ENCODE measurements at regions not wholly inside any gene's neighbourhood (a gene's known extent, or its start where the extent isn't known, plus 50 kb on each side); places are given as distances from the start of the nearest gene placed in this dataset.
"Not testable (repeated sequence)": the region's sequence is repeated elsewhere in the genome, so short reads cannot be mapped to it uniquely, and the experiment has no call there.

DNA sequence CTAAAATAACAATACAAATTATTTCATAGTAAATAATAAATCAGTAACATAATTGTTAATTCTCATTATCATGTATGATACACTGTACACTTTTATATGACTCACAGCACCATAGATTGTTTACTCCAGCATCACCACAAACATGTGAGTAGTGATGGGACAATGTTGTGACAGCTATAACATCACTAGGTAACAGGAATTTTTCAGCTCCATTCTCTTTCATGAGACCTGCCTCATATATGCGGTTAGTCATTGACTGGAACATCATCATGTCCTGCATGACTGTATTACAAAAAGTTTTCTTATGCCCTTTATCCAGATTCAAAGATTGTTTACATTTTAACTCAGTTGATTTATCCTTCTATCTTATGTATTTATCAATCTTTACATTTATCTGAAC is 1530.0 kb downstream of the PCDH18 start:
- no peak for DNase-seq

DNA sequence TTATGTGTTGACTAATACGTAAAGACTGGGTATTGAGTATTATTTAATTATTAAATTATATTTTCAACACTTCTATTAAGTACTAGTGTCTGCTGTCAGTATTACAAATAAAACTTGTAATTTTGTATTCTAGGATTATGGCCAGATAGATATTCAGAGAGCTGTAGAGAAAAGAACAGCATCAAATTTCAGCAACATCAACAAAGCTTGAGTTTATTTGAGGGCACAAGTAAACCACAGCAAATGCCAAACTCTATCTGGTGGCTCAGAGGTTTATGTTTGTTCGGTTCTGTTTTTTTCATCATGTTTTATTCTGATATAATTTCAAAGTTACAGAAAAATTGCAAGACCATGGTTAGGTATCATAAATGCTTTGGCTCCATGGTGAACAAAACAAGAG is 1530.5 kb downstream of the PCDH18 start:
- DNase-seq, result no peak

DNA sequence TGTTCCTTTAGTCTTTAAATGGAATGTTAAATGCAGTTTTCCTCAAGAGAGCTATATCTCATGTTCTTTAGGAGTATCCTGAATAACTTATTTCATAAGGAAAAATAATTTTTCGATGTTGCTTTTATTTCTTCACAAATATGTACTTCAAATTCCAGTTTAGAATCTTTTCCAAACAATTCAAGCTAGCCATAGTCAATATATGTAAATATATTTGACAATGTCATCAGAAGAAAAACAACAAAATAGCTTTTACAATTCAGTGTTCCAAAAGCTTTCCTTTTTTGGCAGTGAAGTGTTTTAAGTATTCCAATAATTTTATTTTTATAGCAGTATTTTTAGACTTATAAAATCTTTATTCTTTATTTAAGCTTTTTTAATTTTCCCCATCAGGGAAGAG is 1532.0 kb downstream of the PCDH18 start:
- no peak for DNase-seq

DNA sequence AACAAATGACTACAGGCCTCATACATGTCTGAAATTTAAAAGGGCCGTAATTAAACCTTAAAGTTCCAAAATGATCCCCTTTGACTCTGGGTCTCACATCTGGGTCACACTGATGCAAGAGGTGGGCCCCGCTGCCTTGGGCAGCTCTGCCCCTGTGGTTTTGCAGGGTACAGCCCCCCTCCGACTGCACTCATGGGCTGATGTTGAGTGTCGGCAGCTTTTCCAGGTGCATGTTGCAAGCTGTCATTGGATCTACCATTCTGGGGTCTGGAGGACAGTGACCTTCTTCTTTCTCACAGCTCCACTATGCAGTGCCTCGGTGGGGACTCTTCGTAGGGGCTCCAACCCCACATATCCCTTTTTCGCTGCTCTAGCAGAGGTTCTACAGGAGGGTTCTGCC is 1537.9 kb downstream of the PCDH18 start:
- DNase-seq, result no peak

DNA sequence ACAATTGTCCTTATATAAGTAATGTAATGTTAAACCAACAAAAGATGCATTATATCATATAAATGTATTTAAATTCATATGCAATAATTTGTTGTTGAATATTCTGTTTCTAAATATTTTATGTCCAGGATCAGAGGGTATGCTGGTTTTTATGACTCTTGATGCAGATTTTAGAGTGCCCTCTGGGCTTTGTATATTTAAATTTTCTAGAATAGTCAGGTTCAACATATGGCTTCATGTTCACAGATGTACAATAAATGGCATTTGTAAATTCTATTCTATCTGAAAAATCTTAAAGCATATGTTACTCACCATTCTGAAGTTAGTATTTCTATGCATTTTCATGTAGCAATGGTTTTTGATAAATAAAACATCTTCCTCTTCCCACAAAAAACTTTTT is 1555.4 kb downstream of the PCDH18 start:
- DNase-seq, result no peak

DNA sequence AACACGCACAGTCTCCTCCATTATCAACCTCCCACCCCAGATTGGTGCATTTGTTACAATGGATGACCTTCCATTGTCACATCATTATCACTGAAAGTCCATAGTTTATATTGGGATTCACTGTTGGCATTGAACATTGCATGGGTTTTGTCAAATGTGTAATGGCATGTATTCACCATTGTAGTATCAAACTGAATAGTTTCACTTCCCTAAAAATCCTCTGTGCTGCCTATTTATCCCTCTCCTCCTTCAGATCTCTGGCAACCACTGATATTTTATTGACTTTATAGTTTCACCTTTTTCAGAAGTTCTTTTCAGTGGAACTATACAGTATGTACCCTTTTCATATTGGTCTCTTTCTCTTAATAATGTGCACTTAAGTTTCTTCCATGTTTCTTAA is 1565.4 kb downstream of the PCDH18 start:
- DNase-seq, result no peak

DNA sequence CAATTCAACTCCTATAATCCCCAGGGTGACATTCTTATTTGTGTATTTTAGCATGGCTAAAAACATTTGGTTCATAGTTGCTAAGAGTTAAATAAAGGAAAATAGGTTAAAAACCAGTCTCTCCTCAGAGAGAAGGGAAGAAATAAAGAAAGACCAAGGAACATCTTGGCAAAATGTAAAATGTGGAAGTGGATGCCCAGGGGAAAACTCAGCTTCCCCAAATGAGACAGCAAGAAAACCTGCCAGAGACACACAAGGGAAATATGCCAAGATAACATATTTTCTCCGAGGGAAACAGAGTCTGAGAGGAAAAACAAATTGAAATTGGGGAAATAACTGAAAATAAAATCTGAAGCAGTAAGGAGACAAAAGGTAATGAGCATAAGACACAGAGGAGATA is 1569.3 kb downstream of the PCDH18 start:
- no peak for DNase-seq

DNA sequence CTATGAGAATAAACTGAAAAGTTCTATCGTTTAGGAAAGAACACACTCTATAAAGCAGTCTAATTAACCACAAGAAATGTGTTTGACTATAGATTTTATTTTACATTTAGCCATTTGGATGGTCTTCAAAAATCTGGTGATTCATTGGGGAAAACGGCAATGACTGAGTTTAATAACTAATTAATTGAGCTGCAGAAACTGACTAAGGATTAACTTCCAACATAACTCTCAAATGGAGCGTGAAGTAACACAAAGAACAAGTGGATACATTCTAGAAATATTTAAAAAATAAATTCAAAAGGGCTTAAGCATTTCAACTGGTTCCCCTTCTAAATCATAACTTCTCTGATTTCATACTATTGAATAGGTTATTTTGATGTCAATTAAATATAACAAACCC is 1582.4 kb downstream of the PCDH18 start:
- DNase-seq, result no peak

DNA sequence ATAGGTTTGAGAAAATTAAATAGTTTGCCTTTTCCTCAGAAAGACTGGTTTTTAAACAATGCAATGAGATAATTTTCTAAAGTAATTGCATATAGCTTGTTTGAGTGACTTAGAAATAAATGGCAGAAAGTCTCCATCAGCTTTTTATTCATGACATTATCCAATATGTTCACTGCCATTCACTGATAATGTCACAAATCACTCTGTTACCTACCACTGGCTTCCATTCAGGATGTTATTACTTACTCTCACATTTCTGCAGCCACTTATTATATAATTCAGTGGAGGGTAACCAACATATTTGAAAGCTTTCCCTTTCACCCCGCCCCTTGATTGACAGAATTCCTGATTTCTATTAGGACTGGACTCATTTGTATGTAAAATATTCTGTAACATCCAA is 1583.5 kb downstream of the PCDH18 start:
- no peak for DNase-seq

DNA sequence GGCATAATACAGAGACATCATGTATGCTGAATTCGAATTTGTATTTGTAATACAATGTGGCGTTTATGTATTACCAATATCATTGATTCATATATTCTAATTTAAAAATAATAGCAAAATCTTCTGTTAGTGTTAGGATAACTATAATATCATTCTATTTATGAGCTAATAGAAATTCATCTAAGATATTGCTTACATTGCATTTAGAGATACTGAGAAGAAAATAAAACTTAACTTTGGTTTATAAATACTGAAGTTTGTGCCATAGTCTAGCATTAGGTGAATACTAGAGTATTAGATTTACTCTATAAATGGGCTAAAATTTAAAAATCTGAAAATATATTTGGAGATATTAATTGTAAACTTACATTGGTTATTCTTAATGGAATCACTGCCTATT is 1590.6 kb downstream of the PCDH18 start:
- DNase-seq, result no peak

DNA sequence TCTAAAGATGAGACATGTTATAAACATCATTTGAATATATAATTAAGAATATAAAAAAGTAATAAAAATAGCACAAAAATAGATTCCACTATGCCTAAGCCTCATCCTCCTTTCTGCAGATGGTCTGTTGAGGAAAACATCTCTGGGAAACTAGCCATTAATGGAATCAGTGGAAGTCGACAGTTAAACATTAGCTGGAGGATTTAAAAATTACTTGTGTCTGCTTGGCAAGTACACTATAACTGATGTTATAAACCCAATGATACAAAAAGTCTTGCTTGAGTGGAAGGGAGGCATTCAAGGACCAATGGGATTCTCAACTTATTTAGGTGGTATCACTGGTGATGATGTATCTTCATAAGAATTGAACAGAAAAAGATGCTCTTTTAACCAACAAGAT is 1598.3 kb downstream of the PCDH18 start:
- no peak for DNase-seq

DNA sequence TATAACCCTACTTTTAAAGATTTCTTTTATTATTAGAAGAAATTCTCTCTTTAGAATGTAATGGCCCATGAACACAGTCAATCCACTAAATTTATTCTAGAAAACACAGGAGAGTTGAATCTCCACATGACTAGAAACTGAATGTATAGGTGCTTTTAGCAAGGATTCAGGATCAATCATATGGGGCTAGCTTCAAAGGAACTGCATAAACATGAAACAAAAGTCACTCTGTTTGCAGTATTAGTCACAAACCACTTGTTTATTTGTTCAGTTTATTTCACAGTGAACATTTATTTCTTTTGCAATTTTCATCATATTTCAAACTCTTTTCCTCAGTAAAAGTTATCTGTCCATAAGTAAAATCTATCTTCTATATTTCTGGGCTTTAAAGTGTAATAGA is 1604.6 kb downstream of the PCDH18 start:
- DNase-seq, result peak in 1 of 2 experiments; percentile 13

DNA sequence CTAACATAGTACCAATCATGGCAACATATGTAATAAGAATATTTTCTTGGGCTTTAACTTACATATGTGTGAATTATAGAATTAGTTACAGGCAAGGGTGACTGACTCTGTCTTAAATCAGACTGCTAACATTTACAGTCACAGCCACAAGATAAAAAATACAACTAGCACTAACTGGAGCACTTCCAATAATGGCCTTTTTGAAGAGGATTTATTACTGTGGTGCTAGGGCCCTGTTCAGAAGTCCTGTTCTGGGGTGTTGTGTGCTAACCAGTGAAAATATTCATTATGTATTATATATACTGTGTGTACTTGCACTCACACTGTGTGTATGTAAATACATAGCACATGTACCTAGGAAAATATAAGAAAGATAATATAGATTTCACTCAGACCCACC is 1611.2 kb downstream of the PCDH18 start:
- no peak for DNase-seq

DNA sequence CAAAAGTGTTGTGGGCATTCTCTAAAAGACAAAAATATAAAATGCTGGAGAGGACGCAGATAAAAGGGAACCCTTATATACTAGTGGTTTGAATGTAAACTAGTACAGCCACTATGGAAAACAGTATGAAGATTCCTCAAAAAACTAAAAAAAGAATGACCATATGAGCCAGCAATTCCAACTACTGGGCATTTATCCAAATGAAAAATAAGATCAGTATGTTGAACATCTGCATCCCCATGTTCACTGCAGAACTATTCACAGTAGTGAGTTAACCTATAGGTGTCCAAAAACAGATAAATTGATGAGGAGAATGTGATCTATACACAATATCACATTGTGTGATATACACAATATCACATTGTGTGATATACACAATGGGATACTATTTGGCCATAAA is 1615.3 kb downstream of the PCDH18 start:
- DNase-seq, result no peak

DNA sequence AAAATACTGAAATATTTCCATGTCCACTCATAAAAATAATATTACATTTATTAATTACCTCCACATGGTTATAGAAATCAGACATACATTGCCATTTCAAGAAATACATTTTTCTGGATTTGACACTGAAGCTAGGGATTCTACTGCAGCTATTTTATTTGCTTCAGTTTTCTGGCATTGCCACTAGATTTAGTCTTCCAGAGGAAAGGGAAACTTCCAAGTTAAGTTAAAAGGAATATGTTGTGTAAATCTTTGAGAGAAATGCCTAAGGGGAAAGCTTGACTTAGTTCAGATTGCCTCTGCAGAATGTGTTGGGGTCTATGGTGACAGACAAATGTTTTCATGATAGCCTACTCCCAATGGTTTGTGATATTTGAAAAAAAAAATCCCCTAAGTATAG is 1631.3 kb downstream of the PCDH18 start:
- DNase-seq, result no peak

DNA sequence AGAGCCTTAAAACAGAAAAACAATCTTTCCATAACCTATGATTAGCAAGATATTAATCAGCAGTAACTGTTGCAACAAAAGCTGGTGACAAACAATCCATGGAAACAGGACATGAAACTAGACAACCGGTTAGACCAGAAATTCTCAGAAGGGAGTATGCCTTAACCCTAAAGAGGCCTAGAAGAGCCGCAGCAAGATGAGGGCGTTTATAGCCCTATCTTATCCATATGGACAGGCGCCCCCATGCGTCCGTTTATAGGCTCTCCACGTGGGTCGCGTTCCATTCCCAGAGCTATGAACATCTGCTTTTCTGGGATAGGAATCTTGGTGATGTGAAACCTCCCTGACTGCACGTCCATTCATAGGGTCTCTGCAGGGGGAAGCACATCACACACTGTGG is 1662.7 kb upstream of the PABPC4L start:
- DNase-seq, result not testable (repeated sequence)

DNA sequence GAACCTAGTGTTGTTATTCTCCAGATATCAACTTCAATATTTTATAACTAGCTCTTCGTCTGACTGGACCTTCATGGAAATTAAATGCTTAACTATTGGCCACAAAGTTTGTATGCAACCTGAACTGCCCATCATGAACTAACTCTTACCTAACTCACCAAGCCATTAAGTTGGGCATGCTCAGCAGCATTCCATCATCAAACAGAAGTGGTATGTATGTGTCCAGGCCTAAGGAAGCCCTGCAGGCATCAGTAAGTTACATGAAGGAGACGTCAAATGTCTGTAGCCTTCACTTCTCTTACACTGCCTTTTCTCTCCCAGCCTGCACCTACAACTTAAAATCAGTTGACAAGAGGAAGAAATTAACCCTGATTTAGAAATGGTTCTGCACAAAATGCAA is 1639.2 kb upstream of the PABPC4L start:
- DNase-seq, result no peak

DNA sequence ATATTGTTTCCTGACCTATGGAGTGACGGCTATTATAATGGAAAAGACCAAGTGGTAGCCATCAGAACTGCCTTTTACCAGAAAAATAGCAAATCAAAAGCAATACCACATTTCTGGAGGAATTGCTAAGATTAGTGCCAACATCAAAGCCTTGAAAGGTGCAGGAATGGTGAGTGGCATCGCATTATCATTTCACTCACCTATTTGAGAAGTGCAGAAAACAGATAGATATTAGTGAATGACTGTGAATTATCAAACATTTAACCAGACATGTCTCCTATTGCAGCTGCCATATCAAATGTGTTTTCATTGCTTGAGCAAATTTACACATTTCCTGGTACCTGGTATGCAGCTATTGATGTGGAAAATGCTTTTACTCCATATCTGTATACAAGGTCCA is 1638.1 kb upstream of the PABPC4L start:
- no peak for DNase-seq

DNA sequence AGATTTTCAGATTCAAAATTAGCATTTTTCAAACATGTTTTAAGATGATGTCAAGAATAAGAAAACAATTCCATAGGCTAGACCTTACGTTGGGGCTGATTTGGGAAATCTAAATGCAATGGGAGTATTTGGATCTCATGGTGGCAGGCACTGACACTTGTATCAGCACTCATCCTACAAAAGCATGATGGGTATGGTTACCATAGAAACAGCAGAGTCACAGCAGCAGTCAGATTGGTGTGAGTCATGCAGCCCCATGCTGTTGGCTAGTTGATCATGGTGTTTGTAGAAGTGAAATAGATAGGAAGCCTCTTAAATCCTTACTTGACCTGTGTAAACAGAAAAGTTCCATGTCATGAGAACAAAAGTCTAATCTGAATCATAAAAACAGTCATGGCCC is 1637.3 kb upstream of the PABPC4L start:
- no peak for DNase-seq

DNA sequence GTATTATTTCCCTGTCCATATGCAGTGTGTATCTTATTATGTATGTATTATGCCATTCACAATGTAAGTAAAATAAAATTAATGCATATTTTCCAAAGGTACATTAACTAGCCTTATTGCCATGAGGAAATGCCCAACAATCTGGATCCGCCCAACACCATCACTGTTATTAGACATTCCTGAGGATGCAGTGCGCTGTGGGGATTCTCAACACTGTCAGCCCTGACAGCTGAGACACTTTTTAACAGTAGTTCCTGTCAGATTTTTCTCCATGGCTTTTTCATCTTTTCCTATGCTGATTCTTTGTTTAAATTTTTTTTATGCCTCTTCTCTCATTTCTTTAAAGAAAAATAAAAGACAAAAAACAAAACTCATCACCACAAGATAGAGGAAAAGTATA is 1632.9 kb upstream of the PABPC4L start:
- DNase-seq, result no peak

DNA sequence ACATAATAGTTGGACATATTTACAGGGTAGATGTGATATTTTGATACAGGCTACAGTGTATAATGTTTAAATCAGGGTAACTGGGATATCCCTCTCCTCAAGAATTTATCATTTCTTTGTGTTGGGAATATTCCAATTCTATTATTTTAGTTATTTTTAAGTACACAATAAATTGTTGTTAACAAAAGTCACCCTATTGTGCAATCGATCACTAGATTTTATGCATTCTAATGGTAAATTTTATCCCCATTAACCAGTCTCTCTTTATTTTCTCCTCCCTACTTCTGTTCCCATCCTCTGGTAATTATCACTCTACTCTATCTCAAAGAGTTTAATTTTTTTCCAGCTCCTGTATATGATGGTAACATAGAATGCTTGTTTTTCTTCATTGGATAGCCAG is 1631.9 kb upstream of the PABPC4L start:
- no peak for DNase-seq

DNA sequence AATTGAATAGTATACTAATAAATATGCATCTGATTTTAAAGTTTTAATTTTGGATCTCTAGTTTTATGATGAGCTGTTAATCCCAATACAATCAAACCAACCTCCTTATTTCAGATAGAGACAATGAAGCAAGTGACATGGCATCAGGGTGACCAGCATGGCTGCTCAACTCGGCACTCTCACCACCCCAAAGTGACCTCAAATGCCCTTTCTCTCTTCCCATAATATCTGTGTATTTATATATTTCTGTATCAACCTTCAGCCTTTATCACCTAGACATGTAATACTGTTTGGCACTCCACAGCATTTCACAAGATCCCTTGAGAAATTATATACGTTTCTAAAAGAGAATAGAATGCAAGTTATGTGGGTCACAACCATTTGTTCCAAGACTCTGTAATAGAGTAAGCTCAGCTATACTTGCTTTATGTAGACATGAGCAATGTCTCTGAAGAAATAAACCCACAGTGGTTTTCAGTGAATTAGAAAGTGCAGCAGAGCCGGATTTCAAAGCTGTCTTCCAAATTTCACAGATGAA is 1623.2 kb upstream of the PABPC4L start:
- no peak for DNase-seq

DNA sequence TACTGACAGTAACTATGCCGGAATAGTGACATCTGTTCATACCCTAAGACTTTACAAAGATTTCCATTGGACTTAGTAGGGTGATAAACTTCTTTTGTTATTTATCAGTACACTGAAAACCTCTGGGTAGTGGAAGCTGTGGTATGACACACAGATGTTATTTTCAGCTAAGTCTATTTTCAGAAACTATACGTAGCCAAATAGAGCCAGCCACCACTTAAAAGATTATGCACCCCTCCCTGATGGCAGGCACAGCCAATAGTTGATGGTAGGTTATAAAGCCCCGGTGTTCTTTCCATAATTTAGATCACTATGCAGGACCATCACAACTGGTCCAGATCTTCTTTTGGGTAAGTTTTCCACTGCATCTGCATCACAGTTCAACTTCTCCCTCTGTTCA is 1603.2 kb upstream of the PABPC4L start:
- no peak for DNase-seq

DNA sequence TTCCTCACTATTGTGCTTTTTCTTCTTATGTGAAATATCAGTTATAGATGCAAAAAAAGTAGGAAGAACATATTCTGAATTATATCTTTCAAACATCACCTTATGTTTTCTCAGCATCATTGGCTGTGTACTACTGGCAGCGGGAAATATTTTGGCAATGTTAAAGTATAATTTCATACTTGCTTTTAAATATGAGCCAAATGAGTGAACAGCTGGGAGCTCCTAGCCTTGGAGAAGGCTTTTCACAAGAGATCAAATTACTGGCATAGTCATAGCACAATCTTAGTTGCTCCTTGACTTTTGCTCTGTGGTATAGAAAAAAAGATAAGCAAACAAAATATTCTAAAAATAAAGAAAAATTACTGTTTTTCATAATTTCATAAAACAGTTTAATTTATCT is 1575.8 kb upstream of the PABPC4L start:
- DNase-seq, result no peak

DNA sequence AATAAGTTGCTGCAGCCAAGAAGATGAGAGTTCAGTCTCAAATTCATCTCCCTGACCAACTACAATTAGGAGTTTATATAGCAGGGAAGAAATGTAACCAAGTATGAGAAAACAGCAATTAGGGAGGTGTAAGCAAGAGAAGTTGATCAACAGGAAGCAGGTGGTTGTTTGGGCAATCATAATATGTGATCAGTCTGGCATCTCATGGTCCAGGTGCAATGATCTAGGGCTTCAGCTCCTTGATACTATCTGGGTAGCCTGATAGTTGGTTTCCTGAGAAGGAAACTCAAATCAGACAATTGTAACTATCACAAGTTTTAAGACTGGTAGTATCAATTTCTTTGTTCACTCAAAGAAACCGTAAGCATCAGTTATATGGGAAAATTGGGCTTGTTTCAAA is 1574.3 kb upstream of the PABPC4L start:
- no peak for DNase-seq

DNA sequence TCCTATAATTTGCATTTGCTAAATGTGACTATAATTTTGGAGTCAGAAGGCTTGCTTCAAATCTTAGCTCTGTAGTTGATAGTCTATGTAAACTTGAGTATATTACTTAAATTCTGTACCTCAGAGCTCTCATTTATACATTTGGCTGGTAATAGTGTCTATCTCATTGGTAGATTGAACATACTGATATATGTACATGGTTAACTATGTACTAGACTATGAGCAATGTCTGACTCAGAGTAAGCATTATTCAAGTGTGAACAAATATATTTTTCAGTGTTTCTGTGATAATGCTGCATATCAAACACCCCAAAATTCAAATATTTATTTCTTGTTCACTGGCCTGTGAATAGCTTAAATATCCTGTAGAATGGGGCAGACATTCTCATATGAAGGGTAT is 1568.9 kb upstream of the PABPC4L start:
- DNase-seq, result no peak
